ENCODE measurements at regions not wholly inside any gene's neighbourhood (a gene's known extent, or its start where the extent isn't known, plus 50 kb on each side); places are given as distances from the start of the nearest gene placed in this dataset.

GRCh38 chr9:27829621-27830020, 256.3 kb upstream of the C9orf72 start:
- TF ChIP-seq CTCF (conservative IDR thresholded peaks at IDR 0.05) (no peak), EZH2 (IDR thresholded peaks at IDR 0.05; ENCODE audit: low read depth) (no peak)

Data from PC-9 (cell line).